ENCODE measurements at regions not wholly inside any gene's neighbourhood (a gene's known extent, or its start where the extent isn't known, plus 50 kb on each side); places are given as distances from the start of the nearest gene placed in this dataset.

GRCh38 chr2:129329574-129329973, 649.9 kb upstream of the RAB6C start:
- DNase-seq (ENCODE audit: insufficient read length, low spot score) (no peak), FAIRE-seq (no peak)
- no peak for TF ChIP-seq POLR2A (IDR thresholded peaks at IDR 0.05; ENCODE audit: low read depth, low read length)
- no peak for TF ChIP-seq PAX5 (IDR thresholded peaks at IDR 0.05; ENCODE audit: insufficient read depth, low read length, severe bottlenecking)
- no peak for TF ChIP-seq SPI1 (IDR thresholded peaks at IDR 0.05; ENCODE audit: low read depth, low read length)
- TF ChIP-seq POLR2AphosphoS5 (IDR thresholded peaks at IDR 0.05; ENCODE audit: low read depth, low read length), result no peak
- no peak for TF ChIP-seq POU2F2 (IDR thresholded peaks at IDR 0.05; ENCODE audit: low read depth, low read length)
- TF ChIP-seq TAF1 (IDR thresholded peaks at IDR 0.05; ENCODE audit: low read depth, low read length), result no peak

- FAIRE-seq (no peak), DNase-seq (ENCODE audit: insufficient read length, low spot score) (no peak)
- TF ChIP-seq TAF1 (IDR thresholded peaks at IDR 0.05; ENCODE audit: low read depth, low read length) (no peak), POU2F2 (IDR thresholded peaks at IDR 0.05; ENCODE audit: low read depth, low read length) (no peak), POLR2A (IDR thresholded peaks at IDR 0.05; ENCODE audit: low read depth, low read length) (no peak), POLR2AphosphoS5 (IDR thresholded peaks at IDR 0.05; ENCODE audit: low read depth, low read length) (no peak), SPI1 (IDR thresholded peaks at IDR 0.05; ENCODE audit: low read depth, low read length) (no peak)
Observed at GRCh38 chr2:129330504-129330903, 649.0 kb upstream of the RAB6C start.

- TF ChIP-seq SPI1 (IDR thresholded peaks at IDR 0.05; ENCODE audit: low read depth, low read length) (no peak), TAF1 (IDR thresholded peaks at IDR 0.05; ENCODE audit: low read depth, low read length) (no peak), PAX5 (IDR thresholded peaks at IDR 0.05; ENCODE audit: insufficient read depth, low read length, severe bottlenecking) (no peak), POLR2A (IDR thresholded peaks at IDR 0.05; ENCODE audit: low read depth, low read length) (no peak), POU2F2 (IDR thresholded peaks at IDR 0.05; ENCODE audit: low read depth, low read length) (no peak), POLR2AphosphoS5 (IDR thresholded peaks at IDR 0.05; ENCODE audit: low read depth, low read length) (no peak)
- DNase-seq (ENCODE audit: insufficient read length, low spot score) (no peak), FAIRE-seq (no peak)
Observed at GRCh38 chr2:129331638-129332037, 647.8 kb upstream of the RAB6C start.

GRCh38 chr2:129334128-129334527, 645.3 kb upstream of the RAB6C start:
- no peak for DNase-seq (ENCODE audit: insufficient read length, low spot score)
- no peak for TF ChIP-seq POLR2A (IDR thresholded peaks at IDR 0.05; ENCODE audit: low read depth, low read length)
- no peak for TF ChIP-seq SPI1 (IDR thresholded peaks at IDR 0.05; ENCODE audit: low read depth, low read length)
- TF ChIP-seq PAX5 (IDR thresholded peaks at IDR 0.05; ENCODE audit: insufficient read depth, low read length, severe bottlenecking), result no peak
- no peak for TF ChIP-seq TAF1 (IDR thresholded peaks at IDR 0.05; ENCODE audit: low read depth, low read length)
- no peak for TF ChIP-seq POU2F2 (IDR thresholded peaks at IDR 0.05; ENCODE audit: low read depth, low read length)
- TF ChIP-seq POLR2AphosphoS5 (IDR thresholded peaks at IDR 0.05; ENCODE audit: low read depth, low read length), result no peak
- FAIRE-seq, result no peak

GRCh38 chr2:129334696-129335410, 644.6 kb upstream of the RAB6C start:
- no peak for TF ChIP-seq TAF1 (IDR thresholded peaks at IDR 0.05; ENCODE audit: low read depth, low read length)
- no peak for TF ChIP-seq SPI1 (IDR thresholded peaks at IDR 0.05; ENCODE audit: low read depth, low read length)
- DNase-seq (ENCODE audit: insufficient read length, low spot score) (no peak), FAIRE-seq (no peak)

- TF ChIP-seq TAF1 (IDR thresholded peaks at IDR 0.05; ENCODE audit: low read depth, low read length) (no peak), PAX5 (IDR thresholded peaks at IDR 0.05; ENCODE audit: insufficient read depth, low read length, severe bottlenecking) (no peak), POLR2AphosphoS5 (IDR thresholded peaks at IDR 0.05; ENCODE audit: low read depth, low read length) (no peak), POU2F2 (IDR thresholded peaks at IDR 0.05; ENCODE audit: low read depth, low read length) (no peak), SPI1 (IDR thresholded peaks at IDR 0.05; ENCODE audit: low read depth, low read length) (no peak), POLR2A (IDR thresholded peaks at IDR 0.05; ENCODE audit: low read depth, low read length) (no peak)
- DNase-seq (ENCODE audit: insufficient read length, low spot score) (no peak), FAIRE-seq (no peak)
Observed at GRCh38 chr2:129336276-129336675, 643.2 kb upstream of the RAB6C start.

- FAIRE-seq (no peak), DNase-seq (ENCODE audit: insufficient read length, low spot score) (no peak)
- TF ChIP-seq TAF1 (IDR thresholded peaks at IDR 0.05; ENCODE audit: low read depth, low read length) (no peak), SPI1 (IDR thresholded peaks at IDR 0.05; ENCODE audit: low read depth, low read length) (no peak), POLR2A (IDR thresholded peaks at IDR 0.05; ENCODE audit: low read depth, low read length) (no peak), POLR2AphosphoS5 (IDR thresholded peaks at IDR 0.05; ENCODE audit: low read depth, low read length) (no peak), POU2F2 (IDR thresholded peaks at IDR 0.05; ENCODE audit: low read depth, low read length) (no peak), PAX5 (IDR thresholded peaks at IDR 0.05; ENCODE audit: insufficient read depth, low read length, severe bottlenecking) (no peak)
Observed at GRCh38 chr2:129337076-129337475, 642.4 kb upstream of the RAB6C start.

GRCh38 chr2:129345540-129345939, 633.9 kb upstream of the RAB6C start:
- FAIRE-seq (no peak), DNase-seq (ENCODE audit: insufficient read length, low spot score) (no peak)
- TF ChIP-seq POLR2A (IDR thresholded peaks at IDR 0.05; ENCODE audit: low read depth, low read length), result no peak
- TF ChIP-seq PAX5 (IDR thresholded peaks at IDR 0.05; ENCODE audit: insufficient read depth, low read length, severe bottlenecking), result no peak
- TF ChIP-seq TAF1 (IDR thresholded peaks at IDR 0.05; ENCODE audit: low read depth, low read length), result no peak
- no peak for TF ChIP-seq SPI1 (IDR thresholded peaks at IDR 0.05; ENCODE audit: low read depth, low read length)
- no peak for TF ChIP-seq POLR2AphosphoS5 (IDR thresholded peaks at IDR 0.05; ENCODE audit: low read depth, low read length)
- TF ChIP-seq POU2F2 (IDR thresholded peaks at IDR 0.05; ENCODE audit: low read depth, low read length), result no peak

GRCh38 chr2:129347486-129348217, 631.8 kb upstream of the RAB6C start:
- FAIRE-seq (peak; percentile 96), DNase-seq (ENCODE audit: insufficient read length, low spot score) (peak; percentile 18)
- TF ChIP-seq SPI1 (IDR thresholded peaks at IDR 0.05; ENCODE audit: low read depth, low read length) (peak; percentile 99), POLR2AphosphoS5 (IDR thresholded peaks at IDR 0.05; ENCODE audit: low read depth, low read length) (0 out of 2 replicates have a peak, but pooled peaks have one; percentile 23), TAF1 (IDR thresholded peaks at IDR 0.05; ENCODE audit: low read depth, low read length) (no peak), POU2F2 (IDR thresholded peaks at IDR 0.05; ENCODE audit: low read depth, low read length) (peak; percentile 25; the same call in 1 of the 2 replicates), POLR2A (IDR thresholded peaks at IDR 0.05; ENCODE audit: low read depth, low read length) (no peak)
